IMR-90 (cell line): ENCODE measurements at regions not wholly inside any gene's neighbourhood (a gene's known extent, or its start where the extent isn't known, plus 50 kb on each side); places are given as distances from the start of the nearest gene placed in this dataset.

Experiments used
- ATAC-seq: fragments of 200-7000 bp; cut with Tn5 transposase; 2 replicates; pipeline ENCODE4 v1.9.1; 2020; ENCODE audit warnings: low read depth, mild to moderate bottlenecking, moderate library complexity
- BruUV-seq: library from RNA; stranded (reverse); fragments of 400-500 nt; replicated peaks from 2 replicates; lab custom pipeline; 2021; lab: Mats Ljungman, UMichigan
- CTCF ChIA-PET: fragments of 300-600 bp; formaldehyde crosslinking; extraction: SDS; loops from one replicate; lab custom pipeline; 2021; ENCODE audit warnings: antibody characterized with exemption; lab: Yijun Ruan, JAX
- POLR2A ChIA-PET: fragments of 300-600 bp; sonication (Branson Sonifier 250); formaldehyde crosslinking; loops from one replicate; lab custom pipeline; 2022; ENCODE audit warnings: antibody characterized with exemption; ENCODE audit not compliant: unreplicated experiment; lab: Charles Lee
- DNase-seq: peaks from one replicate; pipeline ENCODE4 v3.0.0; 2013
- H2AFZ ChIP-seq: replicated peaks from 2 replicates; pipeline ENCODE3; 2013; ENCODE audit warnings: low read length, mild to moderate bottlenecking; ENCODE audit not compliant: poor library complexity
- H2AK5ac ChIP-seq: 2 replicates; pipeline ENCODE4 v1.6.1; 2013; ENCODE audit warnings: low read depth, low read length, inconsistent platforms
- H2AK9ac ChIP-seq: replicated peaks from 2 replicates; pipeline ENCODE3; 2013; ENCODE audit warnings: mild to moderate bottlenecking, low read depth, low read length, moderate library complexity; ENCODE audit not compliant: poor library complexity
- H2BK120ac ChIP-seq: 2 replicates; pipeline ENCODE4 v1.6.1; 2013; ENCODE audit warnings: low read depth, low read length, inconsistent platforms
- H2BK15ac ChIP-seq: 3 replicates; pipeline ENCODE4 v1.6.1; 2013; ENCODE audit warnings: low read depth, low read length, inconsistent platforms
- H2BK20ac ChIP-seq: 2 replicates; pipeline ENCODE4 v1.6.1; 2013; ENCODE audit warnings: low read depth, mild to moderate bottlenecking, inconsistent platforms, low read length, moderate library complexity
- H2BK5ac ChIP-seq: 2 replicates; pipeline ENCODE4 v1.6.1; 2013; ENCODE audit warnings: mild to moderate bottlenecking, low read depth, low read length, inconsistent platforms; ENCODE audit not compliant: poor library complexity, severe bottlenecking
- H3K14ac ChIP-seq: replicated peaks from 2 replicates; pipeline ENCODE4 v1.6.1; 2013; ENCODE audit warnings: low read depth, low read length, inconsistent platforms
- H3K18ac ChIP-seq: 2 replicates; pipeline ENCODE4 v1.6.1; 2013; ENCODE audit warnings: low read depth, low read length, control low read depth
- H3K23ac ChIP-seq: 2 replicates; pipeline ENCODE4 v1.6.1; 2013; ENCODE audit warnings: low read depth, low read length, inconsistent platforms
- H3K27ac ChIP-seq: 2 replicates; pipeline ENCODE4 v1.5.1; 2013; ENCODE audit warnings: mild to moderate bottlenecking, control low read depth, low read length; ENCODE audit not compliant: insufficient read depth
- H3K27me3 ChIP-seq: 2 replicates; pipeline ENCODE4 v1.6.1; 2013; ENCODE audit warnings: low read length; ENCODE audit not compliant: control insufficient read depth, insufficient read depth
- H3K36me3 ChIP-seq: 2 replicates; pipeline ENCODE4 v1.6.1; 2013; ENCODE audit warnings: low read length, mixed read lengths; ENCODE audit not compliant: control insufficient read depth, insufficient read depth
- H3K4ac ChIP-seq: 2 replicates; pipeline ENCODE4 v1.6.1; 2013; ENCODE audit warnings: low read depth, low read length, inconsistent platforms
- H3K4me1 ChIP-seq: 2 replicates; pipeline ENCODE4 v1.6.1; 2013; ENCODE audit warnings: low read length, mixed read lengths; ENCODE audit not compliant: control insufficient read depth, insufficient read depth
- H3K4me2 ChIP-seq: 2 replicates; pipeline ENCODE4 v1.6.1; 2013; ENCODE audit warnings: low read depth, mild to moderate bottlenecking, control low read depth, low read length, moderate library complexity
- H3K4me3 ChIP-seq: 2 replicates; pipeline ENCODE4 v1.5.1; 2013; ENCODE audit warnings: low read depth, mild to moderate bottlenecking, control low read depth, low read length, moderate library complexity; ENCODE audit not compliant: insufficient read depth
- H3K56ac ChIP-seq: 2 replicates; pipeline ENCODE4 v1.6.1; 2013; ENCODE audit warnings: low read length, inconsistent platforms; ENCODE audit not compliant: insufficient read depth; ENCODE audit errors: extremely low read depth
- H3K79me1 ChIP-seq, 2 experiments: 2 replicates each; pipeline ENCODE4 v1.6.1; 2013; ENCODE audit warnings: low read length in 2 of 2, inconsistent platforms in 1 of 2, low read depth in 1 of 2
- H3K9ac ChIP-seq: 2 replicates; pipeline ENCODE4 v1.6.1; 2013; ENCODE audit warnings: low read depth, low read length, control low read depth
- H3K9me1 ChIP-seq: 2 replicates; pipeline ENCODE4 v1.6.1; 2013; ENCODE audit warnings: low read length, inconsistent platforms; ENCODE audit not compliant: insufficient read depth
- H3K9me3 ChIP-seq: 2 replicates; pipeline ENCODE4 v1.6.1; 2013; ENCODE audit warnings: low read length; ENCODE audit not compliant: control insufficient read depth, insufficient read depth
- H4K20me1 ChIP-seq: 2 replicates; pipeline ENCODE4 v1.6.1; 2013; ENCODE audit warnings: low read length, inconsistent platforms; ENCODE audit not compliant: insufficient read depth
- H4K5ac ChIP-seq: 2 replicates; pipeline ENCODE4 v1.6.1; 2013; ENCODE audit warnings: mild to moderate bottlenecking, low read depth, low read length, control low read depth
- H4K8ac ChIP-seq, 2 experiments: 2 replicates each; pipeline ENCODE4 v1.6.1; 2013; ENCODE audit warnings: low read depth in 2 of 2, low read length in 2 of 2, control low read depth in 1 of 2, inconsistent platforms in 1 of 2
- H4K91ac ChIP-seq: 2 replicates; pipeline ENCODE4 v1.6.1; 2013; ENCODE audit warnings: low read depth, low read length, inconsistent platforms; ENCODE audit not compliant: insufficient read depth
- BHLHE40 ChIP-seq: fragments of 150-350 bp; IDR thresholded peaks from 2 replicates; pipeline ENCODE4 v1.6.1; 2016; ENCODE audit warnings: mild to moderate bottlenecking, low read depth, low read length
- ELK1 ChIP-seq: fragments of 150-350 bp; IDR thresholded peaks from 2 replicates; pipeline ENCODE4 v1.6.1; 2016; ENCODE audit warnings: low read depth, mild to moderate bottlenecking, low read length, moderate library complexity, borderline replicate concordance
- FOS ChIP-seq: fragments of 150-350 bp; IDR thresholded peaks from 2 replicates; pipeline ENCODE4 v1.6.1; 2016; ENCODE audit warnings: low read depth, low read length
- MAFK ChIP-seq: IDR thresholded peaks from 2 replicates; pipeline ENCODE4 v1.6.1; 2012; ENCODE audit warnings: low read depth, low read length, improper control_type of control experiment
- MAZ ChIP-seq: IDR thresholded peaks from 2 replicates; pipeline ENCODE4 v1.6.1; 2012; ENCODE audit warnings: low read depth, mild to moderate bottlenecking, low read length, improper control_type of control experiment, moderate library complexity, borderline replicate concordance
- MXI1 ChIP-seq: IDR thresholded peaks from 2 replicates; pipeline ENCODE4 v1.6.1; 2012; ENCODE audit warnings: low read depth, mild to moderate bottlenecking, low read length, moderate library complexity, borderline replicate concordance
- NFE2L2 ChIP-seq: fragments of 150-350 bp; IDR thresholded peaks from 2 replicates; pipeline ENCODE4 v1.6.1; 2016; ENCODE audit warnings: low read depth, mild to moderate bottlenecking, low read length
- POLR2A ChIP-seq: IDR thresholded peaks from 2 replicates; pipeline ENCODE4 v1.6.1; 2012; ENCODE audit warnings: mild to moderate bottlenecking, low read depth, low read length
- RAD21 ChIP-seq: IDR thresholded peaks from 2 replicates; pipeline ENCODE4 v1.6.1; 2012; ENCODE audit warnings: low read length, improper control_type of control experiment
- RFX5 ChIP-seq: IDR thresholded peaks from 2 replicates; pipeline ENCODE4 v1.8.0; 2012; ENCODE audit warnings: low read depth, mild to moderate bottlenecking, low read length, moderate library complexity
- SMC3 ChIP-seq: fragments of 150-350 bp; IDR thresholded peaks from 2 replicates; pipeline ENCODE4 v1.6.1; 2016; ENCODE audit warnings: low read depth, mild to moderate bottlenecking, antibody characterized with exemption, low read length, moderate library complexity
- USF2 ChIP-seq: fragments of 150-350 bp; IDR thresholded peaks from 2 replicates; pipeline ENCODE4 v1.6.1; 2017; ENCODE audit warnings: mild to moderate bottlenecking, antibody characterized with exemption, low read length, low read depth
- WGBS, 2 experiments: methylation state at CpG; one replicate each; pipeline versions ENCODE4 v1.1.5 to v1.1.7; 2013; ENCODE audit warnings: missing lambda C conversion rate in 2 of 2; ENCODE audit not compliant: insufficient read length in 1 of 2; ENCODE audit errors: extremely low coverage in 2 of 2; 5-methylcytosine and 5-hydroxymethylcytosine counted together
- dilution Hi-C: fragments of 300-500 bp; cut with HindIII; formaldehyde crosslinking; loops from one replicate; pipeline ENCODE4 v1.14.3; 2018; ENCODE audit warnings: low sequenced_read_pairs; ENCODE audit not compliant: unreplicated experiment
- in situ Hi-C: fragments of 300-500 bp; cut with MboI; formaldehyde crosslinking; loops from 3 replicates; pipeline ENCODE4 v1.14.3; 2019; ENCODE audit warnings: low sequenced_read_pairs, inconsistent platforms, mixed read lengths
- intact Hi-C: fragments of 100-400 bp; cut with micrococcal nuclease; formaldehyde crosslinking; loops from 2 replicates; pipeline ENCODE4 v1.10.0; 2022
- TF ChIP-seq, protein P1 (sequence below): conservative IDR thresholded peaks from 2 replicates; pipeline ENCODE4 v1.5.1; 2012; ENCODE audit warnings: mild to moderate bottlenecking, low read depth, low read length, improper control_type of control experiment

GRCh38 chr1:69258842-69259241 is 308.9 kb upstream of the LRRC7 start:
- no peak overlapping the region for H3K9ac ChIP-seq
- H2AFZ ChIP-seq, result no peak overlapping the region
- H2BK120ac ChIP-seq, result no peak overlapping the region
- no peak overlapping the region for H2BK15ac ChIP-seq
- TF ChIP-seq BHLHE40 (no peak), USF2 (no peak), POLR2A (no peak), NFE2L2 (no peak), FOS (no peak), MAFK (no peak), SMC3 (no peak), RFX5 (no peak), MXI1 (no peak), ELK1 (no peak), RAD21 (no peak), MAZ (no peak)
- TF ChIP-seq, protein P1, sequence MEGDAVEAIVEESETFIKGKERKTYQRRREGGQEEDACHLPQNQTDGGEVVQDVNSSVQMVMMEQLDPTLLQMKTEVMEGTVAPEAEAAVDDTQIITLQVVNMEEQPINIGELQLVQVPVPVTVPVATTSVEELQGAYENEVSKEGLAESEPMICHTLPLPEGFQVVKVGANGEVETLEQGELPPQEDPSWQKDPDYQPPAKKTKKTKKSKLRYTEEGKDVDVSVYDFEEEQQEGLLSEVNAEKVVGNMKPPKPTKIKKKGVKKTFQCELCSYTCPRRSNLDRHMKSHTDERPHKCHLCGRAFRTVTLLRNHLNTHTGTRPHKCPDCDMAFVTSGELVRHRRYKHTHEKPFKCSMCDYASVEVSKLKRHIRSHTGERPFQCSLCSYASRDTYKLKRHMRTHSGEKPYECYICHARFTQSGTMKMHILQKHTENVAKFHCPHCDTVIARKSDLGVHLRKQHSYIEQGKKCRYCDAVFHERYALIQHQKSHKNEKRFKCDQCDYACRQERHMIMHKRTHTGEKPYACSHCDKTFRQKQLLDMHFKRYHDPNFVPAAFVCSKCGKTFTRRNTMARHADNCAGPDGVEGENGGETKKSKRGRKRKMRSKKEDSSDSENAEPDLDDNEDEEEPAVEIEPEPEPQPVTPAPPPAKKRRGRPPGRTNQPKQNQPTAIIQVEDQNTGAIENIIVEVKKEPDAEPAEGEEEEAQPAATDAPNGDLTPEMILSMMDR, result no peak
- intact Hi-C loops (no loop called here), dilution Hi-C loops (no loop called here), in situ Hi-C loops (no loop called here)
- WGBS, 2 experiments, result no CpG with 5 or more reads among the region's 1 CpG
- H2AK5ac ChIP-seq, result no peak overlapping the region
- H2BK5ac ChIP-seq, result no peak overlapping the region
- no peak overlapping the region for H3K4ac ChIP-seq
- H3K9me3 ChIP-seq, result no peaks in the 10 kb centered on the region
- H3K9me1 ChIP-seq, result no peaks in the 10 kb centered on the region
- H3K79me1 ChIP-seq, result no peaks in the 10 kb centered on the region
- H4K20me1 ChIP-seq, result no peaks in the 10 kb centered on the region
- H3K4me3 ChIP-seq, result no peak overlapping the region
- H3K18ac ChIP-seq, result no peak overlapping the region
- H4K8ac ChIP-seq, result no peak overlapping the region
- no peak overlapping the region for H3K27ac ChIP-seq
- no TSS peak for BruUV-seq
- no peak overlapping the region for H2AK9ac ChIP-seq
- DNase-seq (no peak), ATAC-seq (no peak)
- no peaks in the 10 kb centered on the region for H3K27me3 ChIP-seq
- H4K5ac ChIP-seq, result no peak overlapping the region
- ChIA-PET CTCF (no interaction called here), POLR2A (no interaction called here)
- H2BK20ac ChIP-seq, result no peak overlapping the region
- no peaks in the 10 kb centered on the region for H3K4me1 ChIP-seq
- H3K23ac ChIP-seq, result no peak overlapping the region
- no peak overlapping the region for H3K4me2 ChIP-seq
- H3K56ac ChIP-seq, result no peak overlapping the region
- H3K36me3 ChIP-seq, result no peaks in the 10 kb centered on the region
- no peak overlapping the region for H4K91ac ChIP-seq
- H3K14ac ChIP-seq, result no peak overlapping the region
